Ascending aorta (tissue), 2 donors: ENCODE measurements at regions not wholly inside any gene's neighbourhood (a gene's known extent, or its start where the extent isn't known, plus 50 kb on each side); places are given as distances from the start of the nearest gene placed in this dataset.

Experiments used
- DNase-seq, 2 donors: peaks; one replicate each; pipeline ENCODE4 v3.0.0-alpha.2; 2019; ENCODE audit warnings: low spot score in 2 of 2
- H3K27ac ChIP-seq, 2 donors: fragments of 200-600 bp; sonication (generic); one replicate each; pipeline ENCODE4 v1.5.1; 2016 to 2017; ENCODE audit warnings: mild to moderate bottlenecking in 1 of 2
- H3K27me3 ChIP-seq: fragments of 200-600 bp; sonication (generic); one replicate; pipeline ENCODE4 v1.5.1; 2017
- H3K36me3 ChIP-seq, 2 donors: fragments of 200-600 bp; sonication (generic); one replicate each; pipeline ENCODE4 v1.5.1; 2016
- H3K4me1 ChIP-seq, 2 donors: fragments of 200-600 bp; sonication (generic); one replicate each; pipeline ENCODE4 v1.5.1; 2016 to 2017; ENCODE audit warnings: mild to moderate bottlenecking in 1 of 2
- H3K4me3 ChIP-seq, 2 donors: fragments of 200-600 bp; sonication (generic); one replicate each; pipeline ENCODE4 v1.5.1; 2016 to 2017; ENCODE audit warnings: mild to moderate bottlenecking in 1 of 2
- H3K9me3 ChIP-seq, 2 donors: fragments of 200-600 bp; sonication (generic); one replicate each; pipeline ENCODE4 v1.5.1; 2016
- CTCF ChIP-seq, 3 experiments: fragments of 200-600 bp in 2 of 3; fragments of 450-650 bp in 1 of 3; sonication (generic) in 2 of 3; IDR thresholded peaks; one replicate each; pipeline ENCODE4 v1.5.1; 2016 to 2019; ENCODE audit warnings: antibody characterized with exemption in 3 of 3, mild to moderate bottlenecking in 1 of 3, moderate library complexity in 1 of 3
- intact Hi-C: fragments of 100-400 bp; cut with DNase I; formaldehyde crosslinking; loops from one replicate; pipeline ENCODE4 v1.15.1; 2023

- H3K36me3 ChIP-seq, result no peaks in the 10 kb centered on the region
- no peak overlapping the region for H3K4me3 ChIP-seq
- no peaks in the 10 kb centered on the region for H3K9me3 ChIP-seq
- H3K27ac ChIP-seq, result no peak overlapping the region
- no peaks in the 10 kb centered on the region for H3K27me3 ChIP-seq
- no peak for DNase-seq
- no peak for TF ChIP-seq CTCF (IDR thresholded peaks at IDR 0.05)
- intact Hi-C loops, result no loop called here
- H3K4me1 ChIP-seq, result no peaks in the 10 kb centered on the region
Measured at GRCh38 chr4:154009191-154009590, 220.3 kb upstream of the SFRP2 start.

GRCh38 chr4:154005171-154005520 is 216.3 kb upstream of the SFRP2 start:
- Histone ChIP-seq H3K27me3 (no peaks in the 10 kb centered on the region), H3K9me3 (no peaks in the 10 kb centered on the region), H3K27ac (peak overlapping the region in 1 of 2 donors; percentile 40), H3K36me3 (no peaks in the 10 kb centered on the region), H3K4me1 (no peaks in the 10 kb centered on the region), H3K4me3 (no peak overlapping the region)
- no peak for DNase-seq
- intact Hi-C loops, result no loop called here
- TF ChIP-seq CTCF (IDR thresholded peaks at IDR 0.05), result no peak

DNA sequence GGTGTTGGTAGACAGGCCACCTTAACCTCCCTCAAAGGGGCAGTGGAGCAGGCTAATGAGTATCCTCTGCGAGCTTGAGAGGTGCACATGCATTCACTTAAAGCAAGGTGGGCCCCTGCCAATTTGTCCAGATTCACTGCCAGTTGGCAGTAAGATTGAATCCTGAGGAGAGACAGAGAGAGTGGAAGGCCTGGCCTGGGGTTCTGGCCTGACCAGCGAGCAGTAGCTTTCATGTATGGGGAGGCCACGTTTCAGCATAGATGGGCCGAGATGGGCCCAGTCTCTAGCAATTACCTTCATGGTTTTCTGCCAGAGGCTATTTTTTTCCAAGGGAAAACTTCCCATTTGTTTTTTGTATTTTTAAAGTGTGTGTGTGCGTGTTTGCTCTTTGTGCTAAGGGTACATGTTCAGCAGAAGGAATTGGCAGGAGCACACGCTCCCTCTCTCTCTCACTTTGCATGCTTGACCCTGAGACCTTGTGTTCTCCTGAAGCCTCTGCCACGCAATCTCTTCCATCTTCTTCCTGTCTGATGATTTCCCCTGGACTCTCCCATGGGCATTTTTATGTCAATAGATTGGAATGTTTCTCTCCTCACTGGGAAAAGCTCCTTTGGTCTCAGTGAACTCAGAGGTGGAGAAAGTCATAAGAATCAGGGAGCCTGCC is 215.8 kb upstream of the SFRP2 start:
- Histone ChIP-seq H3K9me3 (no peaks in the 10 kb centered on the region), H3K4me1 (no peaks in the 10 kb centered on the region), H3K36me3 (no peaks in the 10 kb centered on the region), H3K27me3 (no peaks in the 10 kb centered on the region), H3K4me3 (no peak overlapping the region), H3K27ac (peak overlapping the region in 1 of 2 donors; percentile 45)
- no peak for TF ChIP-seq CTCF (IDR thresholded peaks at IDR 0.05)
- DNase-seq, result no peak
- intact Hi-C loops, result no loop called here

DNA sequence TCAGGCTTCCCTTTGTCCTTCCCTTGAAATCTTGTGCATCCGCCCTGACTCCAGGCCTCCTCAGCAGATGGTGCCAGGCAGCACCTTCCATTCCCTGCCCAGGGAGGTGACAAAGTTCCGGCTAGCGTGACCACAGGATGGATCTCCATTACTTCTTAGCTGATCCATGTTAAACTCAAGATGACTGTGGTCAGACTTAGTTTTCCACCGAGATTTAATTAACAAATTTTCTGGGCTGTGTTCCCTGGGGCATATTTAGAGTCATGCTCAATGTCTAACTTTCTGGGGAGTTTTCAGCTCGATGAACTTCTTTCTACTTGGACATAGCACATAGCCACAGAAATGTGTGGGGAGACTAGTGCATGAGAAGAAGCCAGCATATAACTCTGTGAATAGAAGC is 215.1 kb upstream of the SFRP2 start:
- Histone ChIP-seq H3K4me3 (no peak overlapping the region), H3K9me3 (no peaks in the 10 kb centered on the region), H3K27me3 (no peaks in the 10 kb centered on the region), H3K36me3 (no peaks in the 10 kb centered on the region), H3K4me1 (no peaks in the 10 kb centered on the region), H3K27ac (peak overlapping the region in 1 of 2 donors; percentile 45)
- intact Hi-C loops, result no loop called here
- DNase-seq, result no peak
- no peak for TF ChIP-seq CTCF (IDR thresholded peaks at IDR 0.05)

DNA sequence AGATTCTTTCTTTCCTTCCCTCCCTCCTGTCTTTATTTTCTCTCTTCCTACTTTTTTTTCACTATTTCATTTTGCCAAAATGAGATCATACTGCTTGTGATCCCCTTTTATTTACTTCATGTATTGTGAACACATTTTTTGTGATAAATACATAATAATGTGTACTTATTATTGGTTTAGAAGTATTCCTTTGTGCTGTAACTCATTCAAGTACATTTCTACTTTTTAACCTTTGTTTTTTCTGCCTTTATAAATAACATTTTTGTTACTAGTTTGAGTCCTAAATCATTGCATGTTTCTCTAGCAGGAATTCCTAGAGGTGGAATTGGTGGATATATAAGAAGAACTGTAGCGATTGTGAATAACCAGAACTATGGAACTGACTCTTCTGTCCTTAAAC is 214.5 kb upstream of the SFRP2 start:
- H3K27ac ChIP-seq, result no peak overlapping the region
- intact Hi-C loops, result no loop called here
- no peak for DNase-seq

More for the DNA sequence above, 214.5 kb upstream of the SFRP2 start:
- H3K36me3 ChIP-seq, result no peaks in the 10 kb centered on the region
- TF ChIP-seq CTCF (IDR thresholded peaks at IDR 0.05), result no peak
- no peaks in the 10 kb centered on the region for H3K9me3 ChIP-seq
- no peaks in the 10 kb centered on the region for H3K27me3 ChIP-seq
- no peaks in the 10 kb centered on the region for H3K4me1 ChIP-seq
- H3K4me3 ChIP-seq, result no peak overlapping the region
